WTC11 (cell line): ENCODE measurements at regions not wholly inside any gene's neighbourhood (a gene's known extent, or its start where the extent isn't known, plus 50 kb on each side); places are given as distances from the start of the nearest gene placed in this dataset.

ENCODE experiments used
- ATAC-seq: fragments of 200-7000 bp; cut with Tn5 transposase; 2 replicates; pipeline ENCODE4 v1.10.0; 2021; ENCODE audit warnings: mild to moderate bottlenecking, moderate library complexity
- CTCF ChIA-PET: fragments of 300-600 bp; sonication (Branson Sonifier 250); formaldehyde crosslinking; loops from one replicate; lab custom pipeline; 2021; ENCODE audit warnings: antibody characterized with exemption; lab: Charles Lee
- POLR2A ChIA-PET: fragments of 350-600 bp; sonication (Branson Sonifier 250); formaldehyde crosslinking; loops from one replicate; lab custom pipeline; 2021; ENCODE audit warnings: antibody characterized with exemption; lab: Charles Lee
- DNase-seq: peaks from one replicate; pipeline ENCODE4 v3.0.0; 2021; ENCODE audit warnings: low spot score
- H3K27ac Mint-ChIP-seq: 2 replicates; pipeline ENCODE4 v1.8.0; 2021; ENCODE audit warnings: mixed read lengths
- H3K27me3 Mint-ChIP-seq: 2 replicates; pipeline ENCODE4 v1.8.0; 2021; ENCODE audit warnings: low read depth, mild to moderate bottlenecking, moderate library complexity, mixed read lengths
- H3K36me3 Mint-ChIP-seq: 2 replicates; pipeline ENCODE4 v1.8.0; 2021; ENCODE audit warnings: mixed read lengths
- H3K4me1 Mint-ChIP-seq: 2 replicates; pipeline ENCODE4 v1.8.0; 2022; ENCODE audit warnings: mixed read lengths
- H3K4me3 Mint-ChIP-seq: 2 replicates; pipeline ENCODE4 v1.8.0; 2021; ENCODE audit warnings: mild to moderate bottlenecking, moderate library complexity, mixed read lengths
- H3K9me3 Mint-ChIP-seq: 2 replicates; pipeline ENCODE4 v1.8.0; 2021; ENCODE audit warnings: mixed read lengths
- AR ChIP-seq: fragments of 250-450 bp; sonication (Bioruptor Pico); IDR thresholded peaks from 2 replicates; pipeline ENCODE4 v1.9.0; 2021; ENCODE audit warnings: mild to moderate bottlenecking
- ATF6 ChIP-seq: sonication (generic); formaldehyde crosslinking; IDR thresholded peaks from 2 replicates; pipeline ENCODE4 v1.8.1; 2023; ENCODE audit warnings: mild to moderate bottlenecking, missing genetic modification reagents
- CREM ChIP-seq: sonication (generic); formaldehyde crosslinking; IDR thresholded peaks from 2 replicates; pipeline ENCODE4 v1.8.1; 2022; ENCODE audit warnings: mild to moderate bottlenecking, missing genetic modification reagents, moderate library complexity
- FOXP4 ChIP-seq: sonication (generic); formaldehyde crosslinking; IDR thresholded peaks from 2 replicates; pipeline ENCODE4 v1.8.0; 2022; ENCODE audit warnings: mild to moderate bottlenecking, missing genetic modification reagents
- JAZF1 ChIP-seq: fragments of 250-450 bp; sonication (Bioruptor Pico); IDR thresholded peaks from 2 replicates; pipeline ENCODE4 v1.9.0; 2021; ENCODE audit warnings: moderate library complexity, mild to moderate bottlenecking, inconsistent platforms
- RELA ChIP-seq: sonication (generic); formaldehyde crosslinking; IDR thresholded peaks from 2 replicates; pipeline ENCODE4 v1.8.1; 2022; ENCODE audit warnings: missing genetic modification reagents, mild to moderate bottlenecking, borderline replicate concordance
- SOX15 ChIP-seq: fragments of 250-450 bp; sonication (Bioruptor Pico); IDR thresholded peaks from 2 replicates; pipeline ENCODE4 v1.9.0; 2021; ENCODE audit warnings: mild to moderate bottlenecking
- ZNF263 ChIP-seq: sonication (generic); formaldehyde crosslinking; IDR thresholded peaks from 2 replicates; pipeline ENCODE4 v1.8.1; 2022; ENCODE audit warnings: low read depth, mild to moderate bottlenecking, moderate library complexity, missing genetic modification reagents
- TF ChIP-seq, protein P1 (sequence below): fragments of 200-600 bp; IDR thresholded peaks from 2 replicates; pipeline ENCODE4 v1.8.0; 2022; ENCODE audit warnings: antibody characterized with exemption
- TF ChIP-seq, protein P2 (sequence below): sonication (generic); formaldehyde crosslinking; IDR thresholded peaks from 2 replicates; pipeline ENCODE4 v1.8.0; 2022; ENCODE audit warnings: mild to moderate bottlenecking, missing genetic modification reagents
- TF ChIP-seq, protein P3 (sequence below): fragments of 250-450 bp; sonication (Bioruptor Pico); conservative IDR thresholded peaks from 2 replicates; pipeline ENCODE4 v1.9.0; 2021; ENCODE audit warnings: mild to moderate bottlenecking
- TF ChIP-seq, protein P4 (sequence below): sonication (generic); formaldehyde crosslinking; IDR thresholded peaks from 2 replicates; pipeline ENCODE4 v1.8.1; 2023; ENCODE audit warnings: mild to moderate bottlenecking, missing genetic modification reagents
- TF ChIP-seq, protein P5 (sequence below): sonication (generic); formaldehyde crosslinking; IDR thresholded peaks from 2 replicates; pipeline ENCODE4 v1.8.1; 2022; ENCODE audit warnings: mild to moderate bottlenecking, moderate library complexity, missing genetic modification reagents

GRCh38 chr2:216776066-216776850, 80.9 kb upstream of the IGFBP5 start (continued):
- TF ChIP-seq, protein P1, sequence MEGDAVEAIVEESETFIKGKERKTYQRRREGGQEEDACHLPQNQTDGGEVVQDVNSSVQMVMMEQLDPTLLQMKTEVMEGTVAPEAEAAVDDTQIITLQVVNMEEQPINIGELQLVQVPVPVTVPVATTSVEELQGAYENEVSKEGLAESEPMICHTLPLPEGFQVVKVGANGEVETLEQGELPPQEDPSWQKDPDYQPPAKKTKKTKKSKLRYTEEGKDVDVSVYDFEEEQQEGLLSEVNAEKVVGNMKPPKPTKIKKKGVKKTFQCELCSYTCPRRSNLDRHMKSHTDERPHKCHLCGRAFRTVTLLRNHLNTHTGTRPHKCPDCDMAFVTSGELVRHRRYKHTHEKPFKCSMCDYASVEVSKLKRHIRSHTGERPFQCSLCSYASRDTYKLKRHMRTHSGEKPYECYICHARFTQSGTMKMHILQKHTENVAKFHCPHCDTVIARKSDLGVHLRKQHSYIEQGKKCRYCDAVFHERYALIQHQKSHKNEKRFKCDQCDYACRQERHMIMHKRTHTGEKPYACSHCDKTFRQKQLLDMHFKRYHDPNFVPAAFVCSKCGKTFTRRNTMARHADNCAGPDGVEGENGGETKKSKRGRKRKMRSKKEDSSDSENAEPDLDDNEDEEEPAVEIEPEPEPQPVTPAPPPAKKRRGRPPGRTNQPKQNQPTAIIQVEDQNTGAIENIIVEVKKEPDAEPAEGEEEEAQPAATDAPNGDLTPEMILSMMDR: no peak
- no peak for TF ChIP-seq AR (CRISPR knock-in tag)
- no peak for TF ChIP-seq SOX15
- TF ChIP-seq, protein P2, sequence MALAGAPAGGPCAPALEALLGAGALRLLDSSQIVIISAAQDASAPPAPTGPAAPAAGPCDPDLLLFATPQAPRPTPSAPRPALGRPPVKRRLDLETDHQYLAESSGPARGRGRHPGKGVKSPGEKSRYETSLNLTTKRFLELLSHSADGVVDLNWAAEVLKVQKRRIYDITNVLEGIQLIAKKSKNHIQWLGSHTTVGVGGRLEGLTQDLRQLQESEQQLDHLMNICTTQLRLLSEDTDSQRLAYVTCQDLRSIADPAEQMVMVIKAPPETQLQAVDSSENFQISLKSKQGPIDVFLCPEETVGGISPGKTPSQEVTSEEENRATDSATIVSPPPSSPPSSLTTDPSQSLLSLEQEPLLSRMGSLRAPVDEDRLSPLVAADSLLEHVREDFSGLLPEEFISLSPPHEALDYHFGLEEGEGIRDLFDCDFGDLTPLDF (CRISPR knock-in tag): no peak

- H3K4me1 Mint-ChIP-seq: peaks cover 24% of the 10 kb centered on the region
- TF ChIP-seq ATF6 (CRISPR knock-in tag): no peak
- TF ChIP-seq RELA (CRISPR knock-in tag): no peak
- no peak for TF ChIP-seq ZNF263
- no peak for TF ChIP-seq CREM (CRISPR knock-in tag)
- TF ChIP-seq, protein P3, sequence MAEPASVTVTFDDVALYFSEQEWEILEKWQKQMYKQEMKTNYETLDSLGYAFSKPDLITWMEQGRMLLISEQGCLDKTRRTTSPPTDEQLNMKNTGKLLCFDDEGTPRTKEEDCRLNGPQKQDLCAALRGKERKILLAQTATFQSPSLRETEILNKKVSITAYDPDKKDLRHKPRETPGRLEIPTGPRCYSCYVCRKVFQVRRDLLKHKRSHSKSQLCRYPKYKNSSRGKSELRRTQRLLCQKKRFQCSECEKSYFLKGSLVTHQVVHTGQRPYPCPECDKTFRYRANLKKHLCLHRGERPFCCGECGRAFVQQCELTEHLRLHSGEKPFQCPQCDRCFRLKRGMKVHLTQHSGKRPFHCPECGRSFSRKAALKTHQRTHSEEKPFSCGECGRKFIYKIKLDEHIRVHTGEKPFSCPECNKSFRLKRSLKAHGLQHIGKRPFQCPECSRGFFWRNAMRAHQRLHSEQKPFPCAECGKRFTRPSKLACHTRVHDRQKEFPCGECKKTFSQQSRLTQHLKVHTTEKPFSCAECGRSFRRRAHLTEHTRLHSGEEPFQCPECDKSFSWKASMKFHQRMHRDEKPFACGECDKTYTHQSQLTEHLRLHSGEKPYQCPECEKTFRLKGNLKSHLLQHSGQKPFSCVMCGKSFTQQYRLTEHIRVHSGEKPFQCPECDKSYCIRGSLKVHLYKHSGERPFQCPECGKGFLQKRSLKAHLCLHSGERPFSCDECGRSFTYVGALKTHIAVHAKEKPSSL: no peak
- TF ChIP-seq, protein P4, sequence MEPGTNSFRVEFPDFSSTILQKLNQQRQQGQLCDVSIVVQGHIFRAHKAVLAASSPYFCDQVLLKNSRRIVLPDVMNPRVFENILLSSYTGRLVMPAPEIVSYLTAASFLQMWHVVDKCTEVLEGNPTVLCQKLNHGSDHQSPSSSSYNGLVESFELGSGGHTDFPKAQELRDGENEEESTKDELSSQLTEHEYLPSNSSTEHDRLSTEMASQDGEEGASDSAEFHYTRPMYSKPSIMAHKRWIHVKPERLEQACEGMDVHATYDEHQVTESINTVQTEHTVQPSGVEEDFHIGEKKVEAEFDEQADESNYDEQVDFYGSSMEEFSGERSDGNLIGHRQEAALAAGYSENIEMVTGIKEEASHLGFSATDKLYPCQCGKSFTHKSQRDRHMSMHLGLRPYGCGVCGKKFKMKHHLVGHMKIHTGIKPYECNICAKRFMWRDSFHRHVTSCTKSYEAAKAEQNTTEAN (CRISPR knock-in tag): no peak
- TF ChIP-seq FOXP4: no peak
- TF ChIP-seq, protein P5, sequence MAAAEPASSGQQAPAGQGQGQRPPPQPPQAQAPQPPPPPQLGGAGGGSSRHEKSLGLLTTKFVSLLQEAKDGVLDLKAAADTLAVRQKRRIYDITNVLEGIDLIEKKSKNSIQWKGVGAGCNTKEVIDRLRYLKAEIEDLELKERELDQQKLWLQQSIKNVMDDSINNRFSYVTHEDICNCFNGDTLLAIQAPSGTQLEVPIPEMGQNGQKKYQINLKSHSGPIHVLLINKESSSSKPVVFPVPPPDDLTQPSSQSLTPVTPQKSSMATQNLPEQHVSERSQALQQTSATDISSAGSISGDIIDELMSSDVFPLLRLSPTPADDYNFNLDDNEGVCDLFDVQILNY (CRISPR knock-in tag): no peak
- no peak for TF ChIP-seq JAZF1 (CRISPR knock-in tag)
- TF ChIP-seq, all 79 proteins: peak for 0
- H3K9me3 Mint-ChIP-seq: peaks cover 4% of the 10 kb centered on the region; the same call in 1 of the 2 replicates
- ChIA-PET CTCF (interaction anchor here (0.8 to 2.7 kb wide), 4 partner anchors 9 to 82 kb away, joined by 3 to 20 read pairs (median 6); partner anchors contain the start of gene IGFBP5), POLR2A (interaction anchor here (0.5 to 2.2 kb wide), 2 partner anchors 9 to 374 kb away, joined by 3 to 6 read pairs; no protein-coding TSS in a partner anchor)
- no peak for ATAC-seq
- no peaks in the 10 kb centered on the region for H3K36me3 Mint-ChIP-seq
- H3K27ac Mint-ChIP-seq: no peak overlapping the region
- no peak overlapping the region for H3K4me3 Mint-ChIP-seq
- DNase-seq: no peak
- peaks cover 3% of the 10 kb centered on the region; the same call in 1 of the 2 replicates for H3K27me3 Mint-ChIP-seq
Observed at GRCh38 chr2:216775043-216775453, 79.7 kb upstream of the IGFBP5 start.
